DND-41 (cell line): ENCODE measurements at regions not wholly inside any gene's neighbourhood (a gene's known extent, or its start where the extent isn't known, plus 50 kb on each side); places are given as distances from the start of the nearest gene placed in this dataset.
"Not testable (repeated sequence)": the region's sequence is repeated elsewhere in the genome, so short reads cannot be mapped to it uniquely, and the experiment has no call there.

Experiments used
- CTCF ChIP-seq: IDR thresholded peaks from 2 replicates; pipeline ENCODE4 v1.5.1; 2012; ENCODE audit warnings: borderline replicate concordance, low read length, moderate library complexity, mild to moderate bottlenecking; ENCODE audit not compliant: poor library complexity, severe bottlenecking; ENCODE audit errors: extremely low read depth
- EZH2 ChIP-seq: IDR thresholded peaks from 3 replicates; pipeline ENCODE4 v1.6.1; 2012; ENCODE audit warnings: borderline replicate concordance, low read depth, mild to moderate bottlenecking, moderate library complexity, low read length, inconsistent platforms; ENCODE audit not compliant: severe bottlenecking

GRCh38 chr12:9473638-9474037 is 134.1 kb downstream of the KLRB1 start:
- TF ChIP-seq CTCF, EZH2: not testable (repeated sequence)
